Head of caudate nucleus (tissue), 42 donors: ENCODE measurements at regions not wholly inside any gene's neighbourhood (a gene's known extent, or its start where the extent isn't known, plus 50 kb on each side); places are given as distances from the start of the nearest gene placed in this dataset.
"Not testable (repeated sequence)": the region's sequence is repeated elsewhere in the genome, so short reads cannot be mapped to it uniquely, and the experiment has no call there.

Source experiments
- DNase-seq, 42 donors: peaks; one replicate each; pipeline versions ENCODE4 v3.0.0 to v3.0.0-alpha.2; 2020 to 2021; ENCODE audit warnings: mixed read lengths in 7 of 42
- intact Hi-C: fragments of 100-400 bp; cut with DNase I; formaldehyde crosslinking; loops from one replicate; pipeline ENCODE4 v1.15.0; 2022

DNA sequence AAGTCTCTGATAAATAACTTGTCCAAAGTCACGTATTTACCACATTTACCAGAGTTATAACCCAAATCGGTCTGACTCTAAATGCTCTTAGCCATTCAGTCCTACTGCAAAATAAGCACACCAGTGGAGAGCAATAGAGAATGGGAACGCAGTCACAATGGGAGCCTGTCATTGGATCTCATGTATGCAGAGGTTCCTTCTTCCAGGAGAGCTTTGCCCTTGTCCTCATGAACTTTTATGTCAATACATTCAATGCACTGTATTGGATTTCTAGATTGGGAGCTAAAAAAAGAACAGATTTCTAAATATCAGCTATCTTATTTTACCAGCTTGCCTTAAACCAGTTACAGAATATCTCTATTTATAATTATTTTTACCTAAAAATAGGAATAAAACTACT lies 149.1 kb upstream of the CXXC4 start:
- no peak for DNase-seq
- intact Hi-C loops = no loop called here

DNA sequence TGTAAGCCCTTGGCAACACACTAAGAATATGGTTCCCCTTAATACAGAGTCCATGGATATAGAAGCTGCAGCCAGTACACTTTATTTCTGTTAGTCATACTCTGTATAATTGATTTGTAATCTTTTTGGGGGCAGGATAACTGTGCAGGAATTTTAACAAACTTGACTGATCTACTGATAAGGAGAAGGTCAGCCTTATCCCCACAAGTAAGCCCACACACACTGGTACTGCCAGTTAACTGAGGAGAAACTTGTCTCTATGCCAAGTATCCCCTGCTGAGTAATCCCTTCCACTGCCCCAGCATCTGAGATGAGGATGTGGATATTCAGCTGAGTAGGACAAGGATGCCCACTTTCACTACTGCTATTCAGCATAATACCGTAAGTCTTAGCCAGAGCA lies 154.9 kb upstream of the CXXC4 start:
- intact Hi-C loops = no loop called here

DNA sequence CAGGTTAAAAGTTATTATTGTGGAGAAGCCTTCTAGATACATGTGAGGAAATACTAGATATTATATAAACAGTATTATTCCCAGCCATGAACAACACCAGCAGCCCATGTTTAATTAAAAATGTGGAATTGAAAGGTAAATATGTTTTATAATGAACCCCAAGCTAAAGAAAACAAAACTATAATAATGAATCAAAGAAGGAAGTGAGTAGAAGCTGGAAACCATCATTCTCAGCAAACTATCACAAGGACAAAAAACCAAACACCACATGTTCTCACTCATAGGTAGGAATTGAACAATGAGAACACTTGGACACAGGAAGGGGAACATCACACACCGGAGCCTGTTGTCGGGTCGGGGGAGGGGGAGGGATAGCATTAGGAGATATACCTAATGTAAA lies 167.6 kb upstream of the CXXC4 start:
- DNase-seq, intact Hi-C loops: not testable (repeated sequence)

More for the DNA sequence above, 154.9 kb upstream of the CXXC4 start:
- no peak for DNase-seq

DNA sequence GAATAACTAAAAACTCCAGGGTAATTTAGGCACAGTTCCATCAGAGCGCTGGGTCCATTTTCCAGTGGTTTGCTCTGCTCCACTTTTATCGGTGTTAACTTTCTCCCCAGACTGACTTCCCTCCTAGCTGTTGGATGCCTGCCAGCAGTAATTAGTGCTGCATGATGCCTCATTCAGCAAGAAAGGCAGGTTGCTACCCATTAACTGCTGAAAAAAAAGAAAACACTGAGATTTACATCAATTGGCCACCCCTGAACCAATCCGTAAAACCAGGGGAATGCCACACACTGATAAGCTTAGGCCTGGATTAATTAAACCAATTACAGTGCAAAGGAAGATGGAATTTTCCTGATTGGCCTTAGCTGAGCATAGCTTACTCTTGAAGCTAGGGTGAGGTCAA lies 182.4 kb upstream of the CXXC4 start:
- intact Hi-C loops = no loop called here

DNA sequence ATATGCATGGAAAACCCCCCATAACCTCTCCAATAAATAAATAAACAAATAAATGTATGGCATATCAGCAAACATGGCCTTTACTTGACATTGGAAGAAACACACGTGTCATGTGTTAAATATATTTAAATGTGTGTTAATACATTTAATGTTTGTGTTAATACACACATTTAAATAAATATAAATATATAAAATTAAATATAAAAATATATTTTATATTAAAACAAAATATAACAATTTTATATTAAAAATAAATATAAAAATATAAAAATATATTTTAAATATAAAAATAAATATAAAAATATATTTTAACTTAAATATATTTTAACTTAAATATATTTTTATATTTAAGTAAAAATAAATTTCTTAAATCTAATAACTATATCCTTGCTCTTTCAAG lies 187.6 kb upstream of the CXXC4 start:
- intact Hi-C loops = no loop called here
- DNase-seq = no peak

More for the DNA sequence above, 182.4 kb upstream of the CXXC4 start:
- peak in 12 of 42 donors; percentile 2 to 49 (median 14) for DNase-seq

DNA sequence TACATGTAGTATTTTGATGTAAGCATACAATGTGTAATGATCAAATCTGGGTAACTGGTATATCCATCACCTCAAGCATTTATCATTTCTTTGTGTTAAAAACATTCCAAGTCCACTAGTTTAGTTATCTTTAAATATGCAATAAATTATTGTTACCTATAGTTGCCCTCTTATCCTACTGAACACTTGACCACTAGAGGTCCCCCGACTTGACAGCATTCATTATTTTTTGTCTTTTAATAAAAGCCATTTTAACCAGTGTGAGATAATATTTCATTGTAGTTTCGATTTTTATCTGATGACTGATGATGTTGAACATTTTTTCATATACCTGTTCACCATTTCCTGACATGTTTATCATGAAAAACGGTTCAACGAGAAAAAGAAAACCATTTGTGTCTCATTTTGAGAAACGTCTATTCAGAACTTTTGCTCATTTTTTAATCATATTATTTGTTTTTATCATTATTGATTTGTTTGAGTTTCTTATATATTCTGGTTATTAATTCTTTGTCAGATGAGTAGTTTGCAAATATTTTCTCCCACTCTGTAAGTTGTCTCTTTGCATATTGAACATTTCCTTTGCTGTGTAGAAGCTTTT lies 199.0 kb upstream of the CXXC4 start:
- no peak for DNase-seq
- intact Hi-C loops = no loop called here

DNA sequence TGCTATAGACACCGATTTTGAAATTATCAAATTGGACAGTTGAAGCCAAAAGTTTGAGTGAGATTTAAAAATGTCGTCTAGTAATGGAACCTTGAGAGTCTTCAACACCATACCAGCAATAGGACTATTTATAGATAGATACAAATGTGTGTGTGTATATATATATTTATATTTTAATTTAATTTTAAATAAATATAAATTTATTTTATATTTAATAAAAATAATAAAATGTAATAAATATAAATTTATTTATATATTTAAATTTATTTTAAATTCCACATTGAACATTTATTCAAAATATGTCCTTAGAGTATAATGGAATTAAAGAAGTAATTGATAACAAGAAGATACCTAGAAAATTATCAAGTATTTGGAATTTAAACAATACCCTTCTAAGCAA lies 221.9 kb upstream of the CXXC4 start:
- intact Hi-C loops = no loop called here
- DNase-seq = no peak

DNA sequence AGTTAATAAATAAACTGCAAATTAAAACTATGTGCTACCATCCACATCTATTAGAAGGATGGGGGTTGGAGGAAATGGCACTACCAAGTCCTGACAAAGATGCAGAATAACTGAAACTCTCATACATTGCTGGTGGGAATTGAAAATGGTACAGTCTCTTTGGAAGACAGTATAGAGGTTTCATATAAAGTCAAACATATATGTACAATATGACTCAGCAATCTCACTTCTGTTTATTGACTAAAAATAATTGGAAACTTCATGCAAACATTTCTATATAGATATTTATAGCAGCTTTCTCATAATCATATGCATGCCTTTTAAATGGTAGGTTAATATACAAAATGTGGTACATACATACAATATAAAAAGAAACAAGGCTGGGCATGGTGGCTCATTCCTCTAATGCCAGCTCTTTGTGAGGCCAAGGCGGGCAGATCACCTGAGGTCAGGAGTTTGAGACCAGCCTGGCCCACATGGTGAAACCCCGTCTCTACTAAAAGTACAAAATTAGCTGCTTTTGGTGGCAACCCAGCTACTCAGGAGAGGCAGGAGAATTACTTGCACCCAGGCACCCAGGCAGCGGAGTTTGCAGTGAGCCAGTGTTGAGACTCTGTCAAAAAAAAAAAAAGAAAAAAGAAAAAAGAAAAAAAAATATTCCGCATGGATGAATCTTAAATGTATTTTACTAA lies 225.0 kb upstream of the CXXC4 start:
- no peak for DNase-seq

DNA sequence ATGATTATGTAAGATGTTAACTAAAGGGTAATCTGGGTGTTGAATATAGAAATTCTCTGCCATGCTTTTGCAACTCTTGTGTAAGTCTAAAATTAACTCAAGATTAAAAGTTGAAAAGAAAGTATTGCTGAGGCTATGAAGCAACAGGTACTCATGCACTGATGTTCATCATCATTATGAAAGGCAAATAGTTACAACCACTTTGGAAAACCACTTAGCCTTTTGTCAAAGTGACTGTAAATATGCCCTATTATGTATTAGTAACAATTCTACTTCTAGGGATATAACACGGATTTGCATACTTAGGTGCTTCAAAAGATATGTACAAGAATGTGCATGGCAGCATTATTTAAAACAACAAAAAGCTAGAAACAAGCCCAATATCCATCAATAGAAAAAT lies 227.8 kb upstream of the CXXC4 start:
- no peak for DNase-seq
- intact Hi-C loops = no loop called here

More for the DNA sequence above, 225.0 kb upstream of the CXXC4 start:
- intact Hi-C loops = no loop called here

DNA sequence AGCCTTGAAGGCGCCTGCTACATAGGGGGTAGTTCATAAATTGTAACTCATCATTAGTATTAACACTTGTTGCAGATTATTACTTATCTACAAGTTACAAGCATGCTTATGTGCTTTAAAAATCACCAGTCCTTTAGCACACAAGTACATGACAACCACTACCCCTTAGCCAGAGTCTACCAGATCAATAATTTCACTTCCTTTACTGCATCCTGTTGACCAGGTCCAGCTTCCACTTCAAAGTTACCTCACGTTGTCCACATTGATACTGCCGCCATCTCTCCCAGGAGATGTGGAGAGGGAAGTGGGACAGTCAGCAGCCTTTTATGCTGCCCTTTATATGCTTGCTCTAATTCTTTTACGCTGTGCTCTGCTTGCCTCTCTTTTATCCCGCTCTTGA lies 231.3 kb upstream of the CXXC4 start:
- no peak for DNase-seq
- intact Hi-C loops = no loop called here

DNA sequence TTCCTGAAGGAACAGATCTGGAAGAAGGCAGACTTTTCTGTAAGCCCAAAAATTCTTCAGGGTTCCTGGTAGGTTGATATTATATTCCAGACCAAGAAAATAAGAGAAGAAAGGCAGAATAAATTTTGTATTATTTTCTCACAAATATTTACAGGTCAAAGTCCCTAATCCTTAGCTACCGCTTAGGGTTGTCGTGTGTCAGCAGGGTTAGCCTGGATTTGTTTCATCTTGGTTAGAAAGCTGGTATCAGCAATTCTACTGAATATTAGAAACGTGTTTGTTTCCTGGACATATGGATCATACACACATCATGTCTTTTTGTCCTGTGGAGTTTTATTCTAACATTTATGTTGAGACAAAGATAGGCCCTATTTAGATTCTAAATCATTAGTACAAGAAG lies 232.9 kb upstream of the CXXC4 start:
- intact Hi-C loops = no loop called here
- DNase-seq = no peak

DNA sequence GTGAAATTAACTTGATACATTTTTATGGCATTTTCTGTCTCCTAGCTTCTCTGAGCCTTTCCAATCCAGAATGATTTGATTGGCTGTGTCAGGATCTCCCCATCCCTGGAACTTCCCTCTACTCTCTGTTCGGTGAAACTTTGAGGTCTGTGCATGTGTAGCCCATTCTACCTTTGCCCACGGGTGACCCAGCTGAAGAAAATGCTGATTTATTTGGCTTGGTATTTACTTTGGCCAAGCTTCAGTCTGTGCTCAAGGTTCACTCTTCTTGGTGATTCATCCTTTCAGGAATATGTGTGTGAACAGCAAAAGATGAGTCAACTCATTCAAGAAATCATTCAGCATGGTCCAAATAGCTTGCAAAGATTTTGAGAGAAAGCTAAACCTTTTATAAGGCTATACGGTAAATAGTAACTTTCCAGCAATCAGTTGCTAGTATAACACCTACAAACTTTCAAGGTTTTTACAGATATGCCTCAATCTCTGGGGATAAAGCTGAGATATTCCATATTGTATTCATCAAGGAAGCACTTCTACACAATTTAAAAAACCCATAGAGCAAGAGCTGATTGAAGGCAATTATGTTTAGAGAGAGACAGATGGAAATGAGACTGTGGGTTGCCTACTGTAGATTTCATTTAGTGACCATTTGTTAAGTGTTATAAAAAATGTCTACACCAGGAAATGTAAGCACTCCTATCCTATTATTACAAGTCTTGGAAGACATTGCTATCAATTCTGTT lies 233.9 kb upstream of the CXXC4 start:
- DNase-seq = no peak
- intact Hi-C loops = no loop called here

DNA sequence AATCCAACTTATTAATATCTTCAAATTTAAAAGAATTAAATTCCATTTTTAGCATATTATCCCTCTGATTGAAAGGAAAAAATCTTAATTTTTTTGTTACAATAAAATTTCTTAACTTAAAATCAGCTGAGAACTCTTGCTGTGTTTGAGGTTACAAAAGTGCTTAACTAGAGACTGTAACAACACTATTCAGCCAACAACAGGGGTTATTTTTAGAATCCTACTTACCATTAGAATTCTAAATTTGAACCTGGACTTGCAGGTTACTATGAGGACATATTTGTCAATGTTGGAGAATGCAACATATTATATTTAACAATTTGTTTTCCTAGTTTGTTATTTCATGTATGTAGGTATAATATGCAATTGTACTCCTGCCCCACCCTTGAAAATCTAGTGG lies 238.1 kb upstream of the CXXC4 start:
- intact Hi-C loops = no loop called here
- DNase-seq = no peak

DNA sequence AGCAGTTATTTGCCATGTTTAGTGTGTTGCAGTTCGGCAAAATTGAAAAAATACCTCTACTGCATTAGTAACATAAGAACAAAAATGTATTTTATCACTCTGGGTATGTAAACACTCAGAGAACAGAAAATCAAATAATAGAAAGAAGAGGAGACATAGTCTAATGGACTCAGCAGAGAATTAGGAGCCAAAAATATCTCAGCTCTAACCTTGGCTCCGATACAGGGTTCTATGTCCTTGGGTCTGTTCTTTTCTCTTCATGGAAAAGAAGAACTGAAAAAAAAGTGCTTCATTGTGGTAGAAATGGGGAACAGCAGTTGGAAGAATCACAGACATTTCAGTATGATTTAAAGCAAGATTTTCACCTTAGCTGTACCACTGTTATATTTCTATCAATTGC lies 240.5 kb upstream of the CXXC4 start:
- intact Hi-C loops = no loop called here
- no peak for DNase-seq

DNA sequence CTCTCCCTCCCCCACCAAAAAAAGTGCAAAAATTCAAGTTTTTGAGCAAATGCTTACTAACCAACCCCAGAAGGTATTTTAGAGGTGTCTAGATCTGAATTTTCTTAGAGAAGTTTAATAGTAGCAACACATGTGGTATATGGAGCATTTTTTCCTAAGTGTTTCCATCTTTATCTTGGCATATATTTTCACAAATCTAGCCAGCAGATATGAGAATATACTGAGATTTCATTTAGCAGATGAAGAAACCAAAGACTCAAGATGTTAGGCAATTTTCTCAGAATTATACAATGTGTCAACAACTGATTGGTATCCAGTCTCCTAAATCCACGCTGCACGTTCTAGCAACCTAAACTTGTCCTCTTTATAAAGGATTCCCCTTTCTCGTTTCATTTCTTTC lies 245.5 kb upstream of the CXXC4 start:
- DNase-seq = no peak
- intact Hi-C loops = no loop called here

DNA sequence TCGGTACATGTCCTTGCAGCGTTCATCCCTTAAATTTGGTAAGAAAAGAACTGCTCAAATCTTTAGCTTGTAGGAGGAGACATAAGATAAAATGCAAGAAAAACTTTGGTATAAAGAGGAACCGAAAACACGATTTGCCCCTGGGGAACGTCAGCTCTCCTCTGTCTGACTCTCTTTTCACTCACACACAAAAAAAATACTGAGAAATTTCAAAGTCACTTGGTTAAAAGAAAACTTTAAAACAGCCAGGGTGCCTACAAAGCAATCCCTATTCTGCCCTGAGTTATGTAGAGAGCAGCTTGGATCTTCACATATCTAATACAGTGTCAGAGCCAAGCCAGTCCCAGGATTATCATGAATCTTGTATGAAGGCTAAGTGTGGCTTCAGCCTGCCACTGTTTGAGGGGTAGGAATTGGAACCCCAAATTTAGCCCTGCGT lies 248.5 kb upstream of the CXXC4 start:
- intact Hi-C loops = no loop called here
- no peak for DNase-seq

DNA sequence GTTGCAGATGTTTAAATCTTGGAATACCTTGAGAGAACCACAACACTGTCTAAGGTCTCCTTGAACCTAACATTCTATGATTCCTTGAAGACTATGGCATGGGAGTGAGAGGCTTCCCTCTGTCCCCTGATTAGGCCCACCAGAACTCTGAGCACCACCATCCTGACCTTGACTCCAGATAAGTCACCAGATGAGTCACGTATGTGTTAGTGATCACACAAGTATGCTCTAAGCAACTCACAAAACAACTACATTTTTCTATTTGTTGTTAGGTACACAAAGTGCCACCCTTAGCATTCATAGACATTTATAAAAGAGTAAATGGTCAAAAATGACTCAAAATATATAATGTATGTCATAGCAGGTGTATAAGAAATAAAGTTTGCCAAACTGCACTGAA lies 252.9 kb upstream of the CXXC4 start:
- intact Hi-C loops = no loop called here
- no peak for DNase-seq

DNA sequence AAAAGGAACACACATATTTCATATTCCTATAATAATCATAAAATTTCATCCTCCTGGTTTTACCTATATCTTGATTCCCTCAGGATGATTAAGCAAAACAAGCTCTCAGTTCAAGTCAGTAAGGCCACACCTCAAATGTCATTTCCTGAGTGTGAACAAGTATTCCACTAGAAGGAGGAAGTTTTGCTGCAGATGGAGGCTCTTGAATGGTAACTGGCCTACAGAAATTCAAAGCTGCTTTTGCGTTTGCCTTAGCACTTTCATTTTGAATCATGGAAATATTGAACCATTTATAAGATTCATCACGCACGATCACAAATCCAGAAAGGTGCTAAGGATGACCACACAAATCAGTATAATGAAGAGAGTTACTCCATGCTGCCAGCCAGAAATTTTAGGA lies 254.4 kb upstream of the CXXC4 start:
- DNase-seq = no peak
- intact Hi-C loops = no loop called here

DNA sequence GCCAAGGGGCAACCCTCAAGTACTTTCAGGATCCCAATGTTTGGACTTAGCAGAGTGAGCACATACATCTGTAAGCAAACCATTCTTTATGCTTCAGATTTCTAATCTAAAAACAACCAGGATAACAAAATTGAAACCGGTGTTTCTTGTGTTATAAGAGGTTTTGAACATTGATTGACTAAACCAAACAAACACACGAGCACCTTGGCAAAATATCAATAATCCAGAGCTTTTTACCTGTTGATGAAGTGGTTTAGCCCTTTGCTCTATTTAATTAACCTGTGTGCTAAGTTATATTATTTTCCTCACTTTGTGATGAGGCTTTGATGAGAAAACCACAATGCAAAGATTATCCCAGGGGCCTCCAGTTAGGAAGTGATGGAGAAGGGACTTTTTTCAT lies 255.3 kb upstream of the CXXC4 start:
- intact Hi-C loops = no loop called here
- no peak for DNase-seq

DNA sequence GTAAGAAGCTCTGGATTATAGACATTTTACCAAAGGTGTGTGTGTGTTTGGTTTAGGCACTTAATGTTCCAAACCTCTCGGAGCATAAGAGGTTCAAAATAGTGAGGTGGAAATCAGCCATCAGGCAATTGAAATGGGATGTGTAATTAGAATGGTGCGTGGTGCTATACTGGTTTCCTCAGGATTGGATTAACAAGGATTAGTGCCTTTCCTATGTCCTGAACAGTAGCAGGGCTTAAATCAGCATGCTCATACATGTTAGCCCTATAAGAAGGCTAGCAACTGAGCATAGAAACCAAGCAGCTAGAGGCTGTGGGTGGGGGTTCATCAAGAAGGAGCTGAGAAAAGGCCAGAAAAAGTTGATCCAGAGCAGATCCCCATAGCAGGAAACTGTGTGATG lies 256.8 kb upstream of the CXXC4 start:
- intact Hi-C loops = no loop called here
- DNase-seq = no peak

DNA sequence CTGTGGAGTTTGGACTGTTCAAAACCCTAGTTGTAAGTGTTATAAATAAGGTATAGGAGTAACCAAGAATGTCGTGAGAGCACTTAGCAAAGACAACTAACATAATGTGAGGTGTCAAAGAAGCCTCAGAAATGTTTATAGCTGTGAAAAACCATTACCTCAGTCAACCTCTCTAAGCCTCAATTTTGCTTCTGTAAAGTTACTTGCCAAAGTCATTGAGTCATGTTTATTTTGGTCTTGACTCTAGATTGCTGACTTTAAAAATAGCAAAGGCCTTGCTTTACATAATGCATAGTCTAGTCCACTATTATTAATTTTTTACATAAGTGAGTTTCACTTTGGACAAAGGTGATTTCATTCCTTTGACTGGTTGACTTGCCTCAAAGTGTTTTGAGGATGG lies 257.6 kb upstream of the CXXC4 start:
- intact Hi-C loops = no loop called here
- DNase-seq = no peak
